HepG2 (cell line): ENCODE measurements at regions not wholly inside any gene's neighbourhood (a gene's known extent, or its start where the extent isn't known, plus 50 kb on each side); places are given as distances from the start of the nearest gene placed in this dataset.

Experiments used
- BHLHE40 ChIP-seq: IDR thresholded peaks from 2 replicates; pipeline ENCODE4 v1.6.1; 2011; ENCODE audit warnings: low read length, improper control_type of control experiment
- HMGXB3 ChIP-seq: sonication (generic); formaldehyde crosslinking; IDR thresholded peaks from 2 replicates; pipeline ENCODE4 v1.4.0; 2020; ENCODE audit warnings: missing genetic modification reagents, borderline replicate concordance
- REST ChIP-seq, 2 experiments: IDR thresholded peaks; 2 replicates each; pipeline ENCODE4 v1.6.1; 2011 to 2012; ENCODE audit warnings: low read length in 2 of 2, borderline replicate concordance in 1 of 2, low read depth in 1 of 2, mild to moderate bottlenecking in 1 of 2, moderate library complexity in 1 of 2
- ZBTB7A ChIP-seq: sonication (generic); formaldehyde crosslinking; IDR thresholded peaks from 2 replicates; pipeline ENCODE4 v1.8.0; 2022; ENCODE audit warnings: mild to moderate bottlenecking, missing genetic modification reagents

DNA sequence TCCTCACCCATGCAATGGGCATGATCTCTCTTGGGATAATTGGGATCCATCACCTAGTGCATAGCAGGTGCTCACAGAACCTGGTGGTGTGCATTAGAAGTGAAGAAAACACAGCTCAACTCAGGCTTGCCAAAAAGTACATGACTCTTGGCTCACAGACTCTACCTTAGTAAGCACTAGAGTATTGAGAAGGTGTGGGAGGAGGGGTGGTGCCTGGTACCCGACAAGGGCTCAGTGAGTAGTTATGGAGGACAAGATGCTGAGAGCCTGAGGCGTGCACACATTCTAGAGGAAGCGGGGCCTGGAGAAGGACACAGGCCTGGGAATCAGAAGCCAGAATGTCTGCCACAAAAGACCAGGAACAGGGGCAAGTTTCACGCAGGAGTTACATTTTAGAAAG is 100.3 kb upstream of the GRIK3 start:
- TF ChIP-seq ZBTB7A (CRISPR knock-in tag) (no peak), REST (IDR thresholded peaks at IDR 0.05; ENCODE audit: borderline replicate concordance in 1 of 2, low read depth in 1 of 2, low read length in 2 of 2) (no peak), BHLHE40 (no peak), HMGXB3 (CRISPR knock-in tag) (no peak)
